Kidney (tissue), 13 donors: ENCODE measurements at regions not wholly inside any gene's neighbourhood (a gene's known extent, or its start where the extent isn't known, plus 50 kb on each side); places are given as distances from the start of the nearest gene placed in this dataset.

Experiments
- DNase-seq, 5 donors: peaks; one replicate each; pipeline ENCODE4 v3.0.0-alpha.2; 2013 to 2020
- FAIRE-seq: peaks from 2 replicates; lab custom pipeline; 2012; peaks lifted over from hg19 to GRCh38; lab: Jason Lieb, UNC
- H3K27ac ChIP-seq, 2 donors: one replicate each; pipeline ENCODE4 v1.7.0; 2013; ENCODE audit warnings: low read depth in 2 of 2, low read length in 2 of 2, inconsistent platforms in 1 of 2
- H3K27me3 ChIP-seq: one replicate; pipeline ENCODE4 v1.7.1; 2013; ENCODE audit warnings: low read length, inconsistent platforms; ENCODE audit not compliant: control insufficient read depth, insufficient read depth
- H3K36me3 ChIP-seq, 3 donors: one replicate each; pipeline versions ENCODE4 v1.7.0 to v1.7.1; 2013; ENCODE audit warnings: low read length in 3 of 3, control low read depth in 1 of 3, inconsistent platforms in 1 of 3; ENCODE audit not compliant: insufficient read depth in 3 of 3, control insufficient read depth in 2 of 3
- H3K4me1 ChIP-seq, 3 donors: one replicate each; pipeline versions ENCODE4 v1.7.0 to v1.7.1; 2013; ENCODE audit warnings: low read length in 3 of 3, inconsistent platforms in 1 of 3, low read depth in 1 of 3; ENCODE audit not compliant: control insufficient read depth in 2 of 3, insufficient read depth in 2 of 3
- H3K4me3 ChIP-seq, 3 donors: one replicate each; pipeline versions ENCODE4 v1.7.0 to v1.8.1; 2013; ENCODE audit warnings: low read length in 3 of 3, control low read depth in 1 of 3, inconsistent platforms in 1 of 3
- H3K9ac ChIP-seq, 3 donors: one replicate each; pipeline versions ENCODE4 v1.7.0 to v1.7.1; 2013; ENCODE audit warnings: low read length in 3 of 3, control low read depth in 1 of 3, inconsistent platforms in 1 of 3
- H3K9me3 ChIP-seq, 3 donors: one replicate each; pipeline versions ENCODE4 v1.7.0 to v1.7.1; 2013; ENCODE audit warnings: low read length in 3 of 3, control low read depth in 1 of 3, inconsistent platforms in 1 of 3; ENCODE audit not compliant: control insufficient read depth in 2 of 3, insufficient read depth in 1 of 3
- CTCF ChIP-seq: IDR thresholded peaks from 3 replicates; pipeline ENCODE4 v1.5.1; 2012; ENCODE audit warnings: mild to moderate bottlenecking, moderate library complexity, borderline replicate concordance; ENCODE audit not compliant: insufficient read depth; ENCODE audit errors: extremely low read depth
- intact Hi-C: fragments of 100-400 bp; cut with DNase I; formaldehyde crosslinking; loops from one replicate; pipeline ENCODE4 v1.11.1; 2022
- donor health status: control.
- donor health status: control.
- donor health status: control.
- donor health status: control.
- donor health status: control.
- donor health status: DM: yes; HTN: yes; CAD: no.
- donor health status: Normal renal cell carcinoma (clear cell type).

- Histone ChIP-seq H3K9ac (no peak overlapping the region), H3K27me3 (no peaks in the 10 kb centered on the region), H3K4me3 (no peak overlapping the region), H3K9me3 (no peaks in the 10 kb centered on the region), H3K36me3 (no peaks in the 10 kb centered on the region), H3K27ac (no peak overlapping the region), H3K4me1 (no peaks in the 10 kb centered on the region)
- FAIRE-seq (no peak), DNase-seq (no peak)
- intact Hi-C loops: no loop called here
- TF ChIP-seq CTCF: no peak
Measured at GRCh38 chrX:9182041-9182440, 148.1 kb upstream of the FAM9B start.

- intact Hi-C loops: no loop called here
- FAIRE-seq: no peak
Measured at GRCh38 chrX:9183481-9183880, 149.6 kb upstream of the FAM9B start.

GRCh38 chrX:9184211-9184610, 150.3 kb upstream of the FAM9B start:
- DNase-seq (no peak), FAIRE-seq (no peak)
- no peaks in the 10 kb centered on the region for H3K27me3 ChIP-seq
- no peaks in the 10 kb centered on the region for H3K4me1 ChIP-seq
- no peak for TF ChIP-seq CTCF
- H3K4me3 ChIP-seq: no peak overlapping the region
- no peak overlapping the region for H3K27ac ChIP-seq
- H3K9me3 ChIP-seq: no peaks in the 10 kb centered on the region
- no peaks in the 10 kb centered on the region for H3K36me3 ChIP-seq
- no peak overlapping the region for H3K9ac ChIP-seq
- intact Hi-C loops: no loop called here

More at GRCh38 chrX:9183481-9183880, 149.6 kb upstream of the FAM9B start:
- no peak for DNase-seq
- TF ChIP-seq CTCF: no peak
- no peak overlapping the region for H3K27ac ChIP-seq
- H3K36me3 ChIP-seq: no peaks in the 10 kb centered on the region
- no peaks in the 10 kb centered on the region for H3K27me3 ChIP-seq
- no peaks in the 10 kb centered on the region for H3K9me3 ChIP-seq
- no peak overlapping the region for H3K9ac ChIP-seq
- H3K4me3 ChIP-seq: no peak overlapping the region
- no peaks in the 10 kb centered on the region for H3K4me1 ChIP-seq

- TF ChIP-seq CTCF: no peak
- intact Hi-C loops: no loop called here
- Histone ChIP-seq H3K36me3 (no peaks in the 10 kb centered on the region), H3K9me3 (no peaks in the 10 kb centered on the region), H3K4me3 (no peak overlapping the region), H3K27me3 (peaks cover 2% of the 10 kb centered on the region), H3K27ac (no peak overlapping the region), H3K4me1 (no peaks in the 10 kb centered on the region), H3K9ac (no peak overlapping the region)
- DNase-seq (no peak), FAIRE-seq (no peak)
Measured at GRCh38 chrX:9188117-9188516, 154.2 kb upstream of the FAM9B start.
